ENCODE measurements at regions not wholly inside any gene's neighbourhood (a gene's known extent, or its start where the extent isn't known, plus 50 kb on each side); places are given as distances from the start of the nearest gene placed in this dataset.

DNA sequence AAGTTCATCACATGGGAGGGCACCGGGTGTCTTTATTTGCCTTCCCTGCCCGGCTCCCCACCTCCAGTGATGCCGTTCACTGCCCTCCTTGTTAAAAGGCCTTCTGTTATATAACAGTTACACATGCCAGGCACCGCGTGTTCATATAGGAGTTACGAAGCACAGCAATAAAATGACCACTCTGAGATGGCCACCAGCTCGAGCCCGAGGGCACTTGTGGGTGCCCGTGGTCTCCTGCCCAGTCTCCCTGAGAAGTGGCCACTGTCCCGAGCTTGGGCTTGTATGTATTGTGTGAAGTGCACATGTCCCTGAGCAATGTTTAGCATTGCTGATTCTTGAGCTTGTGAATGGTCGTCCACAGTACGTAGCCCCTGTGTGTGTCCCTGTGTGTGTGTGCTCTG lies 355.6 kb downstream of the SEC14L1 start:
- H3K4me3 ChIP-seq (ENCODE audit: low read length): no peak overlapping the region
- no peak for DNase-seq (ENCODE audit: low read depth)
- TF ChIP-seq, protein P1, sequence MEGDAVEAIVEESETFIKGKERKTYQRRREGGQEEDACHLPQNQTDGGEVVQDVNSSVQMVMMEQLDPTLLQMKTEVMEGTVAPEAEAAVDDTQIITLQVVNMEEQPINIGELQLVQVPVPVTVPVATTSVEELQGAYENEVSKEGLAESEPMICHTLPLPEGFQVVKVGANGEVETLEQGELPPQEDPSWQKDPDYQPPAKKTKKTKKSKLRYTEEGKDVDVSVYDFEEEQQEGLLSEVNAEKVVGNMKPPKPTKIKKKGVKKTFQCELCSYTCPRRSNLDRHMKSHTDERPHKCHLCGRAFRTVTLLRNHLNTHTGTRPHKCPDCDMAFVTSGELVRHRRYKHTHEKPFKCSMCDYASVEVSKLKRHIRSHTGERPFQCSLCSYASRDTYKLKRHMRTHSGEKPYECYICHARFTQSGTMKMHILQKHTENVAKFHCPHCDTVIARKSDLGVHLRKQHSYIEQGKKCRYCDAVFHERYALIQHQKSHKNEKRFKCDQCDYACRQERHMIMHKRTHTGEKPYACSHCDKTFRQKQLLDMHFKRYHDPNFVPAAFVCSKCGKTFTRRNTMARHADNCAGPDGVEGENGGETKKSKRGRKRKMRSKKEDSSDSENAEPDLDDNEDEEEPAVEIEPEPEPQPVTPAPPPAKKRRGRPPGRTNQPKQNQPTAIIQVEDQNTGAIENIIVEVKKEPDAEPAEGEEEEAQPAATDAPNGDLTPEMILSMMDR (conservative IDR thresholded peaks at IDR 0.05; ENCODE audit: low read depth, low read length): no peak

DNA sequence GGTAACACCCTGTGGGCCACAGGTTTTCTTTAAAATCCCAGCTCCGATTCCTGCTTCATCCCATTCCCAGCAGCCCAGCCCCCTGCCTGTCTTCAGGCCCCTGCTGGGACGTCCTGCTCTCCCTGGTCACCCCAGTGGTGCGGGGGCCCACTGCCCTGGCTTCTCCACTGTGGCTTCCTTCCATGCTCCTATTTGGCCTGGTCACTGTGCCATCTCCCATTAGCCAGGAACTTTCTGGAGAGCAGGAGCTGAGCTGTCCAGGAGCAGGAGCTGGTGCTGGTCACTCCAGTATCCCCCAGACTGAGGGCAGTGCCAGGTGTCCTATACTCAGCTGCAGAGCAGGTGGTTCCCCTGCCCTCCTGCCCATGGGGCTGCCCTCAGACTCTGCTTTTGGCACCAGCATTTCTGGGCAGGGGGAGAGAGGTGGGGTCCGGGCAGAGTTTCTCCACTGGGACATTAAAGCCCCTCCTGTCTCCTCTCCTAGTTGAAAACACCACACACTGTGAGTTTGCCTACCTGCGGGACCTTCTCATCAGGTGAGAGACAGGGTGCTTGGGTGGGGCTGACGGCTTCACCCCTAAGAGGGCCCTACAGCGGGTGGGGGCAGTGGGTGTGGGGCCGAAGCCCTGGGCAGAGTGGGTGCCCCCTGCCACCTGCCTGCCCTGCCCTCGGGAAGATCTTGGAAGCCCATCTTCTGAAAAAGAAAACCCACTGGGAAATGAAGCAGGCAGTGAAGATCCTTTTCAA lies 356.2 kb downstream of the SEC14L1 start:
- no peak overlapping the region for H3K4me3 ChIP-seq (ENCODE audit: low read length)
- no peak for DNase-seq (ENCODE audit: low read depth)
- TF ChIP-seq, protein P1 (conservative IDR thresholded peaks at IDR 0.05; ENCODE audit: low read depth, low read length): no peak

DNA sequence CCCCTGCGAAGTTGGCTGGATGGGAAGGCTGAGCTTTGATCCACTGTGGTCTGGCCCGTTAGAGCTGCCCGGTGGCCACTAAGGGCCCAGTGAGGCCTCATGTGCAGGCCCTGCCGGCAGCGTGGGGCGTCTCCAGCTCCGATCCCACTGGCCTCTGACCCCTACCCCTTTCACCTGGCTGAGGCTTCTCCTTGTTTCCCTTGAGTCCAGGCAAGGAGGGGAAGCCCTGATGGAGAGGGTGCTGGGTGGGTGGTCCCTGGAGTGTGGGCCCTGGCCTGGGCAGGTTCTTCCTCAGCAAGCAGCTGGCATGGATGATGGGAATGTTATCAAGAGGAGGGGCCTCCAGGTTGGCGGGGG lies 356.8 kb downstream of the SEC14L1 start:
- DNase-seq (ENCODE audit: low read depth): no peak
- TF ChIP-seq, protein P1 (conservative IDR thresholded peaks at IDR 0.05; ENCODE audit: low read depth, low read length): no peak
- no peak overlapping the region for H3K4me3 ChIP-seq (ENCODE audit: low read length)

DNA sequence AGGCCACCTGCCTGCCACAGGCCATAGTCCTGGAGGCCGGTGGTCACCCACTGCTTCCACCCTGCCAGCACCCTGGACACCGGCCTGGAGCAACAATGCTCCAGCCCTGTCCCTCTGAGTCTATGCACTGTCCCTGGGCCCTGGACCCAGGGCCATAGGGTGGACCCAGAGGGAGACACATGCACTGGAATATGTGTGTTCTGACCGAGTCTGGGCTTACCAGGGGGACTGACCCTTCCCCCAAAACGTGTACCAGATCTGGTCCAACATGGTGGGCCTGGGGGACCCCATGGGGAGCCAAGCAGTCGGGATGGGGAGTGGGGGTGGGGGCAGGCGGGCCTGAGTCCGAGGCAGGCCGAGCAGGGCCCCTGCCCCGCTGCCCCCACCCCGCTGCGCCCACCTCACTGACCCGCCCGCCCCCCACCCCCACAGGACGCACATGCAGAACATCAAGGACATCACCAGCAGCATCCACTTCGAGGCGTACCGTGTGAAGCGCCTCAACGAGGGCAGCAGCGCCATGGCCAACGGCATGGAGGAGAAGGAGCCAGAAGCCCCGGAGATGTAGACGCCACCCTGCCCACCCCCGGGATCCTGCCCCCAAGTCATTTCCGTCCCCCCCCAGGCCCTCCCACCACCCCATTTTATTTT lies 357.4 kb downstream of the SEC14L1 start:
- no peak for DNase-seq (ENCODE audit: low read depth)
- H3K4me3 ChIP-seq (ENCODE audit: low read length): no peak overlapping the region
- TF ChIP-seq, protein P1 (conservative IDR thresholded peaks at IDR 0.05; ENCODE audit: low read depth, low read length): no peak

DNA sequence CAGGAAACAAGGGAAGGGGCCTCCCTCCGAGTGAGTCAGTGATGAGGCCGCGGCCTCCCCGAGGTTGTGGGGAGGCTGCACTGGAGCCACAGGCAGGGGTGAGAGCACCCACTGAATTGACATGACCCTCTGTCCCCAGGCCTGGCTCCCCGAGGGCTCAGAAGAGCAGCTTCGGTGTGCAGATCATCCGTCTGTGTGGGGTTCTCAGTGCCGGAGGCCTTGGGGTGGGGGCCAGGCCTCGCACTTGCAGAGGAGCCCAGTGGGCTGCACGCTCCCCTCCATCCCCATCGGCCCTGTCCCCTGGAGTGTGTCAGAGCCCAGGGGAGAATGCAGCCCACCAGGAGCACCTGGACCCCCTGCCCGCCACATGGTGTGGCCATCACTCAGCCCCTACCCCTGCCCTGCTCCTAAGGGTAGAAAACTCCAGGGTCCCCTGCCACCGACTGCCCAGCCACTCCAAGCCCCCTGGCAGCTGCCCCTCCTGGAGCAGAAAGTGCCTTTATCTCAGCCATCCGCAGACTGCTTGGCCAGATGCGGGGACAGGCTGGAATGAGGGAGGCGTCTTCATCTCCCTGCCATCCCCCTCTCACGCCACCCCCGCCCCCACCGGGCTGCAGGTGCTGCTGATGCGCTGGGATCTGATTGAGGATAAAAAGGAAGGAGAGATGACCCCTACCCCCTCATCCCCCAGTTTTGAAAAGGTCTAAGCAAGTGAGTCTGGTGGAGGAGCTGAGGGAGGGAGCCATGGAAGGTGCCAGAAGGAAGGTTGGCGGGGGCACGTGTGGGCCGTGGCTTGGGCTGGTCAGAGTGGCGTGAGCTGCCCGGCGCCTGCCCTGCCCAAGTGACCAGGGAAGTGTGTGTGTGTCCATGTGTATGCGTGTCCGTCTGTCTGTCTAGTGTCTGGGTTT lies 358.3 kb downstream of the SEC14L1 start:
- no peak for DNase-seq (ENCODE audit: low read depth)
- TF ChIP-seq, protein P1 (conservative IDR thresholded peaks at IDR 0.05; ENCODE audit: low read depth, low read length): no peak

DNA sequence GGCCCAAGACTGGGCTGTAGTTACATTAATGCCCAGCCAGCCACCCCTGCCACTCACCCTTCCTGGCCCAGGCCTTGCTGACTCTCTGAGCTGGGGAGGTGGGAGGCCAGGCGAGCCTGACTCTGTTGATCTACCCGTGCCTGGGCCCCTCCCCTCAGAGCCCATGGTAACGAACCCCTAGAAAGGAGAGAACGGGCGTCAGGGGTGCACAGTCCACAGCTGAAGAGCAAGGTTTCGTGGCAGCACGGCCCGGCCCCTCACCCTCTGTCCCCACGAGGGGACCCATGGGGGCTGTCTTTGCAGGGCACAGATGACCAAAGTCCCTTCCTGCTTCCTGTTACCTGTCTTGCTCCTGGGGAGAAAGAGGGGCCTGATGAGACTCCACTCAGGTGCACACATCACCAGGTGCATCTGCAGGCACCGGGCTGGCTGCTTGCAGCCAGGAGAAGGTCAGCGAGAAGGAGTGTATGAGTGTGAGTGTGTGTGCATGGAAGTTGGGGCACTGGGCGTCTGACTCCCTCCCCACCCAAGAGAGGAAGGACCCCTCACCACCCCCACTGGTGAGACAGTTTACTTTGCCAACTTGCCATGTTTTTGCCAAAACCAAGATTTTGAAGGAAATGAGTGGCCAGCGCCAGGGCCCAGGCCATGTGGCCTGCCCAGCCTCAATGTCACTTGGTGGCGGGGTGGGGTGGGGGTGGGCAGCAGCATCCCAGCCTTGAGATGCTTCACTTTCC lies 359.1 kb downstream of the SEC14L1 start:
- no peak for DNase-seq (ENCODE audit: low read depth)
- no peak overlapping the region for H3K4me3 ChIP-seq (ENCODE audit: low read length)
- TF ChIP-seq, protein P1 (conservative IDR thresholded peaks at IDR 0.05; ENCODE audit: low read depth, low read length): no peak

More for the DNA sequence above, 358.3 kb downstream of the SEC14L1 start:
- H3K4me3 ChIP-seq (ENCODE audit: low read length): no peak overlapping the region
